Vagina (tissue), 2 donors: ENCODE measurements at regions not wholly inside any gene's neighbourhood (a gene's known extent, or its start where the extent isn't known, plus 50 kb on each side); places are given as distances from the start of the nearest gene placed in this dataset.

Experiments used
- DNase-seq, 2 donors: peaks; one replicate each; pipeline ENCODE4 v3.0.0-alpha.2; 2017; ENCODE audit errors: extremely low spot score in 2 of 2
- H3K27ac ChIP-seq: fragments of 200-600 bp; sonication (generic); one replicate; pipeline ENCODE4 v1.5.1; 2019
- H3K27me3 ChIP-seq: fragments of 200-600 bp; sonication (generic); one replicate; pipeline ENCODE4 v1.5.1; 2019
- H3K36me3 ChIP-seq, 2 donors: fragments of 200-600 bp; sonication (generic); one replicate each; pipeline ENCODE4 v1.5.1; 2017 to 2019
- H3K4me1 ChIP-seq: fragments of 200-600 bp; sonication (generic); one replicate; pipeline ENCODE4 v1.5.1; 2019
- H3K4me3 ChIP-seq, 2 donors: fragments of 200-600 bp; sonication (generic); 1 replicate in 1 of 2; 2 replicates in 1 of 2; pipeline ENCODE4 v1.5.1; 2016 to 2019
- H3K9me3 ChIP-seq: fragments of 200-600 bp; sonication (generic); one replicate; pipeline ENCODE4 v1.5.1; 2019
- POLR2A ChIP-seq, 2 donors: fragments of 450-650 bp; IDR thresholded peaks; one replicate each; pipeline ENCODE4 v1.6.1; 2017; ENCODE audit warnings: antibody characterized with exemption in 2 of 2, mild to moderate bottlenecking in 2 of 2, moderate library complexity in 2 of 2
- POLR2AphosphoS5 ChIP-seq, 2 donors: sonication (generic); formaldehyde crosslinking; IDR thresholded peaks; one replicate each; pipeline ENCODE4 v1.9.0; 2017; ENCODE audit warnings: antibody characterized with exemption in 2 of 2, mild to moderate bottlenecking in 2 of 2, low read depth in 1 of 2; ENCODE audit not compliant: insufficient read depth in 1 of 2
- intact Hi-C: fragments of 100-400 bp; cut with DNase I; formaldehyde crosslinking; loops from one replicate; pipeline ENCODE4 v1.15.1; 2023
- TF ChIP-seq, protein P1 (sequence below), 3 experiments: fragments of 450-650 bp in 2 of 3; fragments of 200-600 bp in 1 of 3; sonication (generic) in 1 of 3; IDR thresholded peaks; one replicate each; pipeline ENCODE4 v1.5.1; 2017 to 2019; ENCODE audit warnings: antibody characterized with exemption in 3 of 3, mild to moderate bottlenecking in 2 of 3, moderate library complexity in 2 of 3

DNA sequence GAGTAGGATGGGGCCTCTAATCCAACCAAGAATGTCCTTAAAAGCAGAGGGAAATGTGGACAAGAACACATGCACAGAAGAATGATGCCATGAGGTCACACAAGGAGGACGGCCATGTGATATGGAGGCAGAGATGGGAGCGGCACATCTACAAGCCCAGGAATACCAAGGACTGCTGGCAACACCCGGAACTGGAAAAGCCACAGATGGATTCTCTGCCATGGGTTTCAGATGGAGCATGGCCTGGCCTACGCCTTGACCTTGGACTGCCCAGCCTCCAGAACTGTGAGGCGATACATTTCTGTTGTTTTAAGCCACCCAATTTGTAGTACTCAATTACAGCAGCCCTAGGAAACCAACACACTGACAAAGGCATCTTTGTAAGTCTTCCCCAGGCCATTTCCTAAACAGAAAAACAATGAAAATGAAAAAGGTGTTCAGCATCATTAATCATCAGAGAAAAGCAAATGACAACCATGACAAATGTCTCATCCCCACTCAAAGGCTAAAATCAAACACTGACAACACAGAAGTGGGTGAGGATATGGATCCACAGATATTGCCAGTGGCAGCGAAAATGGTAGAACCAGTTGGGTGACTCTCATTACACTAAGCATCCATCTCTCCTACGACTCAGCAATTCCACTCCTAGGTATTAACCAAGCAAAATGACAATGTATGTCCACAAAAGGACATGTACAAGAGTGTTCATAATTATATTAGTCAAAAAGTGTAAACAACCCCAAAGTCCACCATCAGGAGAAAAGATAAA lies 76.9 kb upstream of the CNEP1R1 start:
- Histone ChIP-seq H3K4me1 (no peaks in the 10 kb centered on the region), H3K9me3 (no peaks in the 10 kb centered on the region), H3K27me3 (no peaks in the 10 kb centered on the region), H3K27ac (no peak overlapping the region), H3K36me3 (no peaks in the 10 kb centered on the region), H3K4me3 (no peak overlapping the region)
- intact Hi-C loops: no loop called here
- TF ChIP-seq, protein P1, sequence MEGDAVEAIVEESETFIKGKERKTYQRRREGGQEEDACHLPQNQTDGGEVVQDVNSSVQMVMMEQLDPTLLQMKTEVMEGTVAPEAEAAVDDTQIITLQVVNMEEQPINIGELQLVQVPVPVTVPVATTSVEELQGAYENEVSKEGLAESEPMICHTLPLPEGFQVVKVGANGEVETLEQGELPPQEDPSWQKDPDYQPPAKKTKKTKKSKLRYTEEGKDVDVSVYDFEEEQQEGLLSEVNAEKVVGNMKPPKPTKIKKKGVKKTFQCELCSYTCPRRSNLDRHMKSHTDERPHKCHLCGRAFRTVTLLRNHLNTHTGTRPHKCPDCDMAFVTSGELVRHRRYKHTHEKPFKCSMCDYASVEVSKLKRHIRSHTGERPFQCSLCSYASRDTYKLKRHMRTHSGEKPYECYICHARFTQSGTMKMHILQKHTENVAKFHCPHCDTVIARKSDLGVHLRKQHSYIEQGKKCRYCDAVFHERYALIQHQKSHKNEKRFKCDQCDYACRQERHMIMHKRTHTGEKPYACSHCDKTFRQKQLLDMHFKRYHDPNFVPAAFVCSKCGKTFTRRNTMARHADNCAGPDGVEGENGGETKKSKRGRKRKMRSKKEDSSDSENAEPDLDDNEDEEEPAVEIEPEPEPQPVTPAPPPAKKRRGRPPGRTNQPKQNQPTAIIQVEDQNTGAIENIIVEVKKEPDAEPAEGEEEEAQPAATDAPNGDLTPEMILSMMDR (IDR thresholded peaks at IDR 0.05): no peak
- peak in 1 of 2 donors; percentile 25 for TF ChIP-seq POLR2AphosphoS5 (IDR thresholded peaks at IDR 0.05; ENCODE audit: insufficient read depth in 1 of 2, low read depth in 1 of 2)
- no peak for TF ChIP-seq POLR2A (IDR thresholded peaks at IDR 0.05)
- DNase-seq: no peak

DNA sequence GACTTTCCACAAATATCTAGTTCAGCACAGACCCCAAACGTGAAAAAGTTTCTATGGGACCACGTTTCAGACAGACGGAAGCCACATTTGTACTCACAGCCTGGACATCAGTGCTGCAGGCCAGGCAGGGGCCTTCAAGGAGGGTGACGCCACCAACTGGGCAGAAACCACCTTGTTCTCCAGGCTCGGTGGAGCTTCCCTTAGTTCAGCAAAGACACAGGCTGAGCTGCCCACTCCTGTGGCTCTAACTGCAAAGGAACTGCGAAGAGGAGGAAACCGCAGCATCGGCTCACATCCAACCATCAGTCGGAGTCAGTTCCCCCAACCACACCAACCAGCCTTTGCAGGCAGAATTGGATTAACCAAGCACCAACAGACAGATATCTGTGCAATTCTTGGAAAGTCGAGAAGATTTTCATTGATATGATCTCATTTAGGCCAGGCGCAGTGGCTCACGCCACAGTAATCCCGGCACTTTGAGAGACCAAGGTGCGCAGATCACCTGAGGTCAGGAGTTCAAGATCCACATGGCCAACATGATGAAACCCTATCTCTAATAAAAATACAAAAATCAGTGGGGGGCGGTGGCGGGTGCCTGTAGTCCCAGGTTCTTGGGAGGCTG lies 73.3 kb upstream of the CNEP1R1 start:
- no peak for DNase-seq
- no peak for TF ChIP-seq POLR2AphosphoS5 (IDR thresholded peaks at IDR 0.05; ENCODE audit: insufficient read depth in 1 of 2, low read depth in 1 of 2)
- TF ChIP-seq, protein P1 (IDR thresholded peaks at IDR 0.05): no peak
- no peak for TF ChIP-seq POLR2A (IDR thresholded peaks at IDR 0.05)
- Histone ChIP-seq H3K4me3 (no peak overlapping the region), H3K36me3 (no peaks in the 10 kb centered on the region), H3K27ac (no peak overlapping the region), H3K27me3 (no peaks in the 10 kb centered on the region), H3K9me3 (no peaks in the 10 kb centered on the region), H3K4me1 (no peaks in the 10 kb centered on the region)
- intact Hi-C loops: no loop called here

DNA sequence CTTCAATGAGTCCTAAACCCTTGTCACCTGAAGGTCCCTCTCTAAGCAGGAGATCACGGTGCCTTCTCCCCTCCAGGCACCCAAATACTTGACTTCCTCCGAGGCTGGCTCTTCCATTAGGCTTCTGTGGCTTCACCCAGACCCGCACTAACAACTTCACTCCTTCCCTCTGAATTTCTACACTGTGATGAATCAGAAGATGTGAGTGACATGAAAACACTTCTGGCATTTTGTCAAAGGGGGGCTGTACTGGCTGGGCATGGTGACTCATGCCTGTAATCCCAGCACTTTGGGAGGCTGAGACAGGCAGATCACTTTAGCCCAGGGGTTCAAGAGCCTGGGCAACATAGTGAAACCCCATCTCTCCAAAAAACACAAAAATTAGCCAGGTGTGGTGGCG lies 72.6 kb upstream of the CNEP1R1 start:
- H3K4me3 ChIP-seq: no peak overlapping the region
- DNase-seq: no peak
- no peak for TF ChIP-seq POLR2AphosphoS5 (IDR thresholded peaks at IDR 0.05; ENCODE audit: insufficient read depth in 1 of 2, low read depth in 1 of 2)
- no peak for TF ChIP-seq POLR2A (IDR thresholded peaks at IDR 0.05)
- TF ChIP-seq, protein P1 (IDR thresholded peaks at IDR 0.05): no peak
- H3K9me3 ChIP-seq: no peaks in the 10 kb centered on the region
- H3K36me3 ChIP-seq: no peaks in the 10 kb centered on the region
- intact Hi-C loops: no loop called here
- no peak overlapping the region for H3K27ac ChIP-seq
- H3K4me1 ChIP-seq: no peaks in the 10 kb centered on the region
- no peaks in the 10 kb centered on the region for H3K27me3 ChIP-seq

DNA sequence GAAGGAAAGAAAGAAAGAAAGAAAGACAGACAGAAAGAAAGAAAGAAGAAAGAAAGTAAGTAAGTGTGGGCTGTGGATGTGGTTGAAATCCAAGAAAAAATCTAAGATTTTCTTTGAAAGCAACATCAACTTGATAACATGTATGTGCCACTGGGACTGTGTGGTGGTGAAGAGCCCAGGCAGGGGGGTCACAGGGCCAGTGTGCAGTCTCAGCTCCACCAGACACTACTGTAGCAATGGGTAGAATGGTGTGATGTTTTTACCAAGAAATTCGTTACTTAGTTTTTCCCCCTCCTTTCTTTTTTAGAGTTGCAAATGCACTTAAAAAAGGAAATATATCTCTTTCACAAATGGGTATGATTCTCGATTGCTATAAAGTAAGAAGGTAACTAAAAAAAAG lies 71.9 kb upstream of the CNEP1R1 start:
- no peak for DNase-seq
- intact Hi-C loops: no loop called here

More for the DNA sequence above, 71.9 kb upstream of the CNEP1R1 start:
- H3K27ac ChIP-seq: no peak overlapping the region
- no peaks in the 10 kb centered on the region for H3K4me1 ChIP-seq
- no peak overlapping the region for H3K4me3 ChIP-seq
- TF ChIP-seq POLR2AphosphoS5 (IDR thresholded peaks at IDR 0.05; ENCODE audit: insufficient read depth in 1 of 2, low read depth in 1 of 2): no peak
- TF ChIP-seq POLR2A (IDR thresholded peaks at IDR 0.05): no peak
- TF ChIP-seq, protein P1 (IDR thresholded peaks at IDR 0.05): no peak
- H3K36me3 ChIP-seq: no peaks in the 10 kb centered on the region
- no peaks in the 10 kb centered on the region for H3K9me3 ChIP-seq
- H3K27me3 ChIP-seq: no peaks in the 10 kb centered on the region
